HEK293 (cell line): ENCODE measurements at regions not wholly inside any gene's neighbourhood (a gene's known extent, or its start where the extent isn't known, plus 50 kb on each side); places are given as distances from the start of the nearest gene placed in this dataset.

ENCODE experiments used
- CTCF ChIP-seq: fragments of 450-650 bp; formaldehyde crosslinking; IDR thresholded peaks from 2 replicates; pipeline ENCODE4 v1.5.1; 2016; ENCODE audit warnings: missing biosample characterization, missing genetic modification characterization
- KLF7 ChIP-seq: fragments of 450-650 bp; formaldehyde crosslinking; IDR thresholded peaks from 2 replicates; pipeline ENCODE4 v1.5.1; 2016; ENCODE audit warnings: missing biosample characterization, missing genetic modification characterization, borderline replicate concordance
- SETDB1 ChIP-seq: IDR thresholded peaks from one replicate; pipeline ENCODE4 v1.6.1; 2017; ENCODE audit warnings: mild to moderate bottlenecking, low read length, moderate library complexity, mixed read lengths; ENCODE audit not compliant: insufficient read length
- ZFP41 ChIP-seq: fragments of 450-650 bp; formaldehyde crosslinking; IDR thresholded peaks from 2 replicates; pipeline ENCODE4 v1.5.1; 2016; ENCODE audit warnings: missing biosample characterization, missing genetic modification characterization, borderline replicate concordance
- ZNF473 ChIP-seq: fragments of 450-650 bp; formaldehyde crosslinking; IDR thresholded peaks from 2 replicates; pipeline ENCODE4 v1.5.1; 2017; ENCODE audit warnings: missing biosample characterization, missing genetic modification characterization
- ZNF510 ChIP-seq: fragments of 450-650 bp; formaldehyde crosslinking; IDR thresholded peaks from 2 replicates; pipeline ENCODE4 v1.5.1; 2018; ENCODE audit warnings: mild to moderate bottlenecking, missing genetic modification characterization, missing biosample characterization; ENCODE audit not compliant: insufficient replicate concordance
- TF ChIP-seq, protein P1 (sequence below): fragments of 450-650 bp; formaldehyde crosslinking; IDR thresholded peaks from 2 replicates; pipeline ENCODE4 v1.5.1; 2016; ENCODE audit warnings: missing biosample characterization, missing genetic modification characterization, borderline replicate concordance

DNA sequence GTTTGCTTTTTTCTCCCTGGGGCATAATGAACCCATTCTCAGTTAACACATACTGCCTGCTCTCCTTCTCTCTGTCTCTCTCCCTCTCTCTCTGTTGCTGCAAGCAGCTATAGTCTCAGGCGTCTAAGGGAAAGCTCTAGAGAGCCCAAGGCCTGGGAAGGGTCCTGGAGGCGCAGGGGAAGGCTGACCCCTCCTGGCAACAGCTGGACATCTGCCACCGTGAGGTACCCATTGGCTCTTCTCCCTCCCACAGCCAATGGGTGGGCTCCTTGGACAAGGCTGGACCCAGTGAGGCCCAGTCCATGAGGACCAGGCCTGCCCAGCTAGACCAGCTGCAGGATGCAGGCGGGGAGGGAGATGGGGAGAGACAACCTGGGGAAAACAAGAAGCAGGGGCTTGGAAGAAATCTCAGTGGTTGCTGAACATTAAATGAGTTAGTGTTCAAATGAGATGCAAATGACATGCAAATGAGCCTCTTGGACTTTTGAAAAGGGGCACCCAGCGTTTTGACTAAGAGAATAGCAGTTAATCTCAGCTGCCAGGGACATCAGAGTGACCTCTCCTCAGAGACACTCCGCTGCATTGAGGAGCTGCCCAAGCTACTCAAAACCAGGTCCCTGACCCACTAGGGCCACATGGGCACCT, 349.7 kb downstream of the BUD13 start:
- TF ChIP-seq ZNF510 (tag by site-specific recombination) (no peak), ZNF473 (tag by site-specific recombination) (no peak), KLF7 (tag by site-specific recombination) (no peak), SETDB1 (no peak), CTCF (no peak), ZFP41 (tag by site-specific recombination) (no peak)
- TF ChIP-seq, protein P1, sequence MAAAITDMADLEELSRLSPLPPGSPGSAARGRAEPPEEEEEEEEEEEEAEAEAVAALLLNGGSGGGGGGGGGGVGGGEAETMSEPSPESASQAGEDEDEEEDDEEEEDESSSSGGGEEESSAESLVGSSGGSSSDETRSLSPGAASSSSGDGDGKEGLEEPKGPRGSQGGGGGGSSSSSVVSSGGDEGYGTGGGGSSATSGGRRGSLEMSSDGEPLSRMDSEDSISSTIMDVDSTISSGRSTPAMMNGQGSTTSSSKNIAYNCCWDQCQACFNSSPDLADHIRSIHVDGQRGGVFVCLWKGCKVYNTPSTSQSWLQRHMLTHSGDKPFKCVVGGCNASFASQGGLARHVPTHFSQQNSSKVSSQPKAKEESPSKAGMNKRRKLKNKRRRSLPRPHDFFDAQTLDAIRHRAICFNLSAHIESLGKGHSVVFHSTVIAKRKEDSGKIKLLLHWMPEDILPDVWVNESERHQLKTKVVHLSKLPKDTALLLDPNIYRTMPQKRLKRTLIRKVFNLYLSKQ = no peak
